Right cardiac atrium (tissue), 5 donors: ENCODE measurements at regions not wholly inside any gene's neighbourhood (a gene's known extent, or its start where the extent isn't known, plus 50 kb on each side); places are given as distances from the start of the nearest gene placed in this dataset.
A peak's percentile ranks its signal among the peaks of the same experiment; 100 is the strongest.

Experiments
- ATAC-seq, 2 donors: fragments of 200-7000 bp; cut with Tn5 transposase; one replicate each; pipeline versions ENCODE4 v1.8.0 to v1.9.1; 2020; ENCODE audit warnings: moderate library complexity in 2 of 2, mild to moderate bottlenecking in 1 of 2
- DNase-seq, 3 donors: peaks; one replicate each; pipeline ENCODE4 v3.0.0-alpha.2; 2020
- H3K27ac ChIP-seq: one replicate; pipeline ENCODE4 v1.5.1; 2013; ENCODE audit warnings: mild to moderate bottlenecking, low read length, control low read depth, moderate library complexity
- H3K27me3 ChIP-seq: one replicate; pipeline ENCODE4 v1.6.1; 2013; ENCODE audit not compliant: control insufficient read depth, insufficient read depth
- H3K4me1 ChIP-seq: one replicate; pipeline ENCODE4 v1.6.1; 2013; ENCODE audit warnings: low read length; ENCODE audit not compliant: control insufficient read depth, insufficient read depth
- H3K4me3 ChIP-seq: one replicate; pipeline ENCODE4 v1.5.1; 2013; ENCODE audit warnings: low read length, control low read depth
- H3K9me3 ChIP-seq: one replicate; pipeline ENCODE4 v1.6.1; 2013; ENCODE audit warnings: low read length; ENCODE audit not compliant: control insufficient read depth
- WGBS: extraction: QIAGEN DNeasy Blood & Tissue Kit; methylation state at CpG from one replicate; pipeline ENCODE4 v1.1.7; 2013; 5-methylcytosine and 5-hydroxymethylcytosine counted together
- intact Hi-C, 4 donors: fragments of 100-400 bp; cut with DNase I; formaldehyde crosslinking; loops; one replicate each; pipeline versions ENCODE4 v1.11.0 to v1.14.0; 2022 to 2023
- donor health status: healthy with polysubstance abuse.
- donor health status: DM: no; HTN: yes; CAD: no.
- donor health status: DM: no; HTN: no; CAD: no.
- donor health status: DM: no; HTN: yes; CAD: no; lungs with severe emphysema.
- donor health status: DM: yes; HTN: yes; CAD: no.

DNA sequence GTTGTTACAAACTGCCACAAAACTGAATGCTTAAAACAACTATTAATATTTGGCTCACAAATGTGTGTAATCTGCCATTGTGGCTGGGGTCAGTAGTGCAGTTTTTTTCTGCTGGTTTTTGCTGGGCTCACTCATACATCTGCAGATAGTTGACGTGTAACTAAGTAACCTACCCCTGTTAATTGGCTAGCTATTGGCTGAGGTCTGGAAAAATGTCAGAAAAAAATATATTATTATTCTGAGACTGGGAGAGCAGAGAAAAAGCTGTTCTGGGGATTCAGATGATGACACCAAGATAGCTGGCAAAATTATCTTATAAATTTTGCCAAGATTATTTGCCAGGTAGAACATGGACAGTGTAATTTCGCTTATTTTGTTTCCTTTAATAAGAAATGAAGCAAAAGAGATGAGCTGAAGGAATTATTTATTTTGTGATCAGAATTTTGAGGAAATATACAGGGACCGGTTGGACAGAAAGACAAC lies 616.1 kb upstream of the ADAMTS5 start:
- H3K27ac ChIP-seq = no peak overlapping the region
- WGBS = 71% methylated on average over 3 of the region's 3 CpGs
- H3K27me3 ChIP-seq = no peaks in the 10 kb centered on the region
- H3K4me3 ChIP-seq = no peak overlapping the region
- no peaks in the 10 kb centered on the region for H3K9me3 ChIP-seq
- ATAC-seq = no peak
- DNase-seq = no peak
- no peaks in the 10 kb centered on the region for H3K4me1 ChIP-seq
- intact Hi-C loops = no loop called here

DNA sequence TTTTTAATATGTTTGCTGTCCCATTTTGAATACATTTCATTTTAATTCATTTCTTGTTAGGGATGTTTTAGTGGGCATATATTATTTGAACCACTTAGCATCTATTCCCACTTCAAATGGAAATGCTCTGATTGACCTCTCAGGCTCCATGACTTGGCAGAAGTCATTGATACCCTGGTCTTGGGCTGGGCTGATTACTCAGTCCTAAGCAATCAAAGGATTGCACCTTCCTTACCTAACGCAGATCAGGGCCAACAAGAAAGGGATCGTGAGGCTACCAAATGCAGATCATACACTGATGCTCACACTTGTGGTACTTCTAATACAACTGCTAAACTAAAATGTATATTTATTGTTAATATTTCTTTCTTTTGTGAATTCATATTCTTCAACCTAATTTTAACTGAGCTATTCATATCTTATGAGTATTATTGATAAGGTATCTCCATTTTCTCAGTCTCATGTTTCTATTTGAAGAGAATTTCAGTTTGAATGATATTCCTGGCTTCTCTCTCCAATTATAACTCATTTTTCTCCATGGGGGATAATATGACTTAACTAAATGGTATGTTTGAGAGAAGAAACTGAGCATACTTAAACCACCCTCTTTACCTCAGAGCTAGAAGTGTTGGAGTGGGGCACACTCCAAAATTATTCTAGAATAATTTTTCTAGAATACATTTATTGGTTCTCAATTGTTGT lies 615.5 kb upstream of the ADAMTS5 start:
- 94% methylated on average over 2 of the region's 2 CpGs for WGBS
- intact Hi-C loops = no loop called here

DNA sequence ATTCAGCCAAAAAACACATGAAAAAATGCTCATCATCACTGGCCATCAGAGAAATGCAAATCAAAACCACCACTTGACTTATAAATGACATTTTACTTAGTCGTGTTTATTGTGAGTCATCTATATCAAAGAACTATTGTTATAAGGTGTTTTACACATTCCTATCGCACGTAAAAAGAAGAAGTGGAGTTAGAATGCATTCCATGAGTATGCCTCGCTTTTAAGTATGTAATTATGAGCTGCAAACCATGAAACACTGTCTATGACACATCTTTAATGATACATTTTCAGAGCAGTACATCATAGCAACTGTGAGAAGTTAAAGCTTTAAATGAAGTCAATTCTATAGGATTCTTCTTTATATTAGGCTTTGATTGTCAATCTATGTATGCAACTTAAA lies 614.3 kb upstream of the ADAMTS5 start:
- WGBS = 93% methylated on average over 4 of the region's 4 CpGs
- intact Hi-C loops = no loop called here

More for the DNA sequence above, 615.5 kb upstream of the ADAMTS5 start:
- Histone ChIP-seq H3K27ac (no peak overlapping the region), H3K27me3 (no peaks in the 10 kb centered on the region), H3K4me1 (no peaks in the 10 kb centered on the region), H3K4me3 (no peak overlapping the region), H3K9me3 (no peaks in the 10 kb centered on the region)
- DNase-seq (no peak), ATAC-seq (no peak)

DNA sequence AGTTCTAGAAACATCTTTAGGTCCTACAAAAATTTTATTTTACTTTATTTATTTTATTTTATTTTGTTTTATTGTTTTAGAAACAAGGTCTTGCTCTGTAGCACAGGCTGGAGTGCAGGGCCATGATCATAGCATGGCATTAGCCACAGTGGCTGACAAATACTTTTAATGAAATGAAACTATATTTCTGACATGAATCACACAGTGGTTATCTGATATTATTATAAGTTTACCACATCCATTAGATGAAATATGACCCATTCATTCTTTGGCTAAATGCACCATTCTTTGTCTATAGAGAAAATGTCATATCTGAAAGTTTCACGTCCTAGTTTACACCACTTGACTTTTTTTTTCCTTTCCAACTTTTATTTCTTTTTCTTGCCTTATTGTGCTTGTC lies 613.4 kb upstream of the ADAMTS5 start:
- Histone ChIP-seq H3K4me1 (no peaks in the 10 kb centered on the region), H3K27me3 (no peaks in the 10 kb centered on the region), H3K4me3 (no peak overlapping the region), H3K27ac (no peak overlapping the region), H3K9me3 (no peaks in the 10 kb centered on the region)
- no peak for DNase-seq
- WGBS = 95% methylated on average over 1 of the region's 1 CpG
- intact Hi-C loops = no loop called here
- ATAC-seq = no peak

More for the DNA sequence above, 614.3 kb upstream of the ADAMTS5 start:
- no peak overlapping the region for H3K27ac ChIP-seq
- H3K9me3 ChIP-seq = no peaks in the 10 kb centered on the region
- H3K4me1 ChIP-seq = no peaks in the 10 kb centered on the region
- no peak overlapping the region for H3K4me3 ChIP-seq
- ATAC-seq = no peak
- H3K27me3 ChIP-seq = no peaks in the 10 kb centered on the region
- no peak for DNase-seq

DNA sequence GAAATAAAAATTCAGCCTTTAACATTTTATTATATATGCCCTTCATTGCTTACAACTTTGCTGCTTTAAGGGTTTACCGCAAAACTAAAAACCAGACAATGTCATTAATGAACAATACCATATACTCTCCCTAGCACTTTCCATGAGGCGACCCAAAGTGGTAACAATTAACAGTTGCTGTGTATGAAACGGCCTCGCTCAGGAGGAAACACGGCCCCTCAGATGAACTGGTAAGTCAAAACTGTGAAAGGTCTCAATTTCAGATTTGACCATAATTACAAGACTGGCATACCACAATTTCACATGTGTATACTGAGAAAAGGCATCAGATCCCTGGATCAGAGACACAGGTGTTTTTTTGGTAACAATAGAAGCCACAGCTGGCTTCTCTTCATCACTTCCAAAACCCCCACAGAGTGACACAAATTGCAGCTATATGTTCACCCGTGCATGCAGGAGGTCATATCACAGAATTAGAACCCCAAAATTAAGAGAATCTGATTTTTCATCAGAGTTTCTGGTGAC lies 611.9 kb upstream of the ADAMTS5 start:
- intact Hi-C loops = no loop called here
- Histone ChIP-seq H3K4me3 (no peak overlapping the region), H3K27ac (no peak overlapping the region), H3K4me1 (no peaks in the 10 kb centered on the region), H3K27me3 (no peaks in the 10 kb centered on the region), H3K9me3 (no peaks in the 10 kb centered on the region)
- DNase-seq = no peak
- 95% methylated on average over 6 of the region's 6 CpGs for WGBS
- no peak for ATAC-seq

DNA sequence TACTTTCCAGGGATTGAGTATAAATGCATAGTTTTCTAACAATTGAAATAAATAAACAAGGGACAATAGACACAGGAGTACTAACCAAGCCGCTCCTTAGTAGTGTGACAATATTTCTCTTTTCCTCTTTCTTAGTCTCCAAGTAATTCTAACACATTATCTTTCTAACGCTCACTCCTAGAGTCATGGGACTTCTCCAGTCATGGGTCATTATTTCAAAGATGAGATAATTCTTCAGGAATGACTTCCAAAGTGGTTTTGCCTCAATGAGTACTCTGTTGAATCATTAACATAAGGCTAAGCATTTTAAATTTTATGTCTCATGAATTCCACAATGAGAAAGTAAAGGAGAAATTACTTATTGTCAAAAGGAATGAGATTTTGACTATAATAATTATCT lies 605.8 kb upstream of the ADAMTS5 start:
- Histone ChIP-seq H3K4me3 (no peak overlapping the region), H3K27me3 (no peaks in the 10 kb centered on the region), H3K4me1 (peaks cover 6% of the 10 kb centered on the region), H3K9me3 (no peaks in the 10 kb centered on the region), H3K27ac (no peak overlapping the region)
- ATAC-seq (no peak), DNase-seq (no peak)
- WGBS = 73% methylated on average over 2 of the region's 2 CpGs
- intact Hi-C loops = no loop called here

DNA sequence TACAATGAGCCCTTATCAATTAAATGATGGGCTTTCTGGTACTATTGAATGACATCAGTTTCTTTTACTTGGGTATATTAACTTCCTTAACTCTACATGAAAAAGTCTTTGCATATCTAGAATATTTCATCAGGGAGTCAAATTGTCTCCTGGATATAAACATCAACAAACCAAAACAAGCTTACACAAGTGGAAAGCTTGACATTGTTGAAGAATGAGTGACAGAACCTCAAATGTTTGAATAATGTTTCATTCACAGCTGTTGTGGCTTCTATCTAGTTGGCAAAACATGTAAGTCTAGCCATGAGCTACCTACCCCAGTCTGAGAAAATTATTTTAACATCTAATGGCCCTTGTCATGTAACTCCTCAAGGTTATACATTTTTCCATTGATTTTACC lies 604.8 kb upstream of the ADAMTS5 start:
- DNase-seq (no peak), ATAC-seq (no peak)
- peaks cover 6% of the 10 kb centered on the region for H3K4me1 ChIP-seq
- H3K27ac ChIP-seq = no peak overlapping the region
- H3K27me3 ChIP-seq = no peaks in the 10 kb centered on the region
- no peaks in the 10 kb centered on the region for H3K9me3 ChIP-seq
- no peak overlapping the region for H3K4me3 ChIP-seq
- intact Hi-C loops = no loop called here

DNA sequence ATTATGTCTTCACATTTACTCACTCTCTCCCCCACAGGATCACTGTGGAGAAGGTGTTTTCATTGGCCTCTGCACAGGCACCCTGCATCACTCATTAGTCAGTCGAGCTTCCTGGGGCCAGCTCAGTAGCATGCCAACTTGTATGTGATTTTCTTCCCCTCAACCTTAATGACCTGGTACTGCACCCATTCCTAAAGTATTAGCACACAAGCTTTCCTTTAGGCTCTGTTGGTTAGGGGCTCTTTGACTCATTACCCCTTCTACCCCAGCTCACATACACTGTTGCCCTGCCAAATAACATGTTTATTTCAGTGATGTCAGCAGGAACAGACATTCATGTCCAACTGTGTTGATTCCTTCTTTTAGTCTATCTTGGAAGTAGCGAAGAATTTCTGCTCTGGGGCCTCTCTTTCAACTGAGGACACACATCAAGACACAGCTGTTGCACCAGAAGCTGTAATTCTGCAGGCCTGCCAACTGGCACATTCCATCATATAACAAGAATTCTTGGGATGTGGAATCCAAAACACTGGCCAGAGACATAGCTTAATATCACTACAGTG lies 603.5 kb upstream of the ADAMTS5 start:
- Histone ChIP-seq H3K27ac (no peak overlapping the region), H3K4me1 (peaks cover 6% of the 10 kb centered on the region), H3K4me3 (no peak overlapping the region), H3K9me3 (no peaks in the 10 kb centered on the region), H3K27me3 (no peaks in the 10 kb centered on the region)
- intact Hi-C loops = no loop called here
- ATAC-seq (peak; percentile 86 to 96), DNase-seq (peak; percentile 79 to 91 (median 80))
- 29% methylated on average over 2 of the region's 2 CpGs for WGBS

DNA sequence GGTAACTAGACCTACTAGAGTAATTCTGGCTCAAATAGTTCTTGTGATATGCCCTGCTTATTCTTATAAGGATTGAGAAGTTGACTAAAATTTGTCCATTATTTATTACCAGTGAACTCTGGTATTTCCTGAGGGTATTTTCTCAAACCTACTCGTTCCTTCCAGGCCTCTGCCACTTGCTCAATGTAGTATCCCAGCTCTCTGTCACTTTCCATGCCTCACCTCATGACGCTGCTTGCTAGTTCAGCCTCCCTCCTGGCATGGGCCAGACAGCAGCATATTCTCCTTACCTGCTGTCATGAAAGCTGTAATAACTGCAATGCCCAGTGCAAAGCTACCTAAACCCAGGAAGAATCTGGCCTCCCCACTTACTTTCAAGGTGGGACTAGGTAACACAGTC lies 602.9 kb upstream of the ADAMTS5 start:
- DNase-seq (no peak), ATAC-seq (peak in 1 of 2 donors; percentile 9)
- Histone ChIP-seq H3K27ac (no peak overlapping the region), H3K27me3 (no peaks in the 10 kb centered on the region), H3K9me3 (no peaks in the 10 kb centered on the region), H3K4me1 (peaks cover 6% of the 10 kb centered on the region), H3K4me3 (no peak overlapping the region)
- 62% methylated on average over 2 of the region's 2 CpGs for WGBS
- intact Hi-C loops = loop anchor here in 3 of 4 donors (5.0 to 10.0 kb wide), 4 partner anchors 135 to 725 kb away; partner anchors contain the start of gene ADAMTS1 (in 1 of the 3)

DNA sequence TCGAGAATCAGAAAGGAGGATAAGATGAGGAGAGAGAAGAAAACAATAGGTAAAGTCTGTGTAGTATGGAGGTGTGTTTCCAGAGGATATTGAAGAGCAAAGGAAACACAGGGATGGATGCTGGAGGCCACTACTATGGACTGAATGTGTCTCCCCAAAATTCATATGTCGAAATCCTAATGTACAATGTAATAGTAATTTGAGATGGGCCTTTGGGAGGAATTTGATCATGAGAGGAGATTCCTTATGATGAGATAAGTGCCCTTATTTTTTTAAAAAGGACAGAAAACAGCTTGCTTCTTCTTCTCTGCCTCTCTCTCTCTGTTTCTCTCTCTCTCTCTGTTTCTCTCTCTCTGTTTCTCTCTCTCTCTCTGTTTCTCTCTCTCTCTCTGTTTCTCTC lies 602.2 kb upstream of the ADAMTS5 start:
- Histone ChIP-seq H3K9me3 (no peaks in the 10 kb centered on the region), H3K4me3 (no peak overlapping the region), H3K27me3 (no peaks in the 10 kb centered on the region), H3K27ac (no peak overlapping the region), H3K4me1 (peaks cover 6% of the 10 kb centered on the region)
- ATAC-seq (no peak), DNase-seq (no peak)
- intact Hi-C loops = loop anchor here in 3 of 4 donors (5.0 to 10.0 kb wide), 4 partner anchors 136 to 724 kb away; partner anchors contain the start of gene ADAMTS1 (in 1 of the 3)
- WGBS = 88% methylated on average over 2 of the region's 2 CpGs

DNA sequence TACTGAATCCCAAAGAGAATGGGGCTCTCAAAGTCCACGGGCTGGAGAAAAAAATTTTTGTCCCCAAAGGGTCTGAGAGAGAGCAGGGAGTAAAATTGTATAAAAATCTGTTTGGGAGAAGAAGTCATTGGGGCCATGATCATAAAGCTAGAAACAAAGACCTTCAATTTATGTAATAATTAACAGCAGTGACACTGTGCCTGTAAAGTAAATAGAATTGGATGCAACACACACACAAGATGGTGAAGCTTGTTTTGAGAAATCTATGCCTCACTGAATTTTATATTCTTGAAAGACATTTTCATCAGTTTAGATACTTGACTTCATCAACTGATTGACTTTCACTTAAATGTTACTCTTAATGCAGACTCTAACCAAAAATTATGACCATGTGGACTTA lies 600.5 kb upstream of the ADAMTS5 start:
- no peak for DNase-seq
- Histone ChIP-seq H3K27me3 (no peaks in the 10 kb centered on the region), H3K9me3 (no peaks in the 10 kb centered on the region), H3K4me1 (peaks cover 6% of the 10 kb centered on the region), H3K4me3 (no peak overlapping the region), H3K27ac (no peak overlapping the region)
- 90% methylated on average over 1 of the region's 1 CpG for WGBS
- ATAC-seq = no peak
- intact Hi-C loops = loop anchor here in 3 of 4 donors (5.0 to 10.0 kb wide), 4 partner anchors 137 to 723 kb away; partner anchors contain the start of gene ADAMTS1 (in 1 of the 3)
